GM23338 (cell line): ENCODE measurements at regions not wholly inside any gene's neighbourhood (a gene's known extent, or its start where the extent isn't known, plus 50 kb on each side); places are given as distances from the start of the nearest gene placed in this dataset.

Experiments
- ATAC-seq: fragments of 200-7000 bp; cut with Tn5 transposase; 3 replicates; pipeline ENCODE4 v1.9.1; 2020
- DNase-seq: peaks from one replicate; pipeline ENCODE4 v3.0.0-alpha.2; 2015; ENCODE audit warnings: low spot score
- H2AFZ ChIP-seq: fragments of 200-600 bp; sonication (generic); 2 replicates; pipeline ENCODE4 v1.8.0; 2016; ENCODE audit warnings: antibody characterized with exemption, mild to moderate bottlenecking, moderate library complexity
- H3F3A ChIP-seq: fragments of 200-600 bp; sonication (generic); replicated peaks from 2 replicates; pipeline ENCODE4 v1.8.0; 2017; ENCODE audit warnings: antibody characterized with exemption, mixed run types, low read depth
- H3K27ac ChIP-seq: fragments of 200-600 bp; sonication (generic); 2 replicates; pipeline ENCODE4 v1.6.1; 2016; ENCODE audit warnings: low read depth
- H3K27me3 ChIP-seq: fragments of 200-600 bp; sonication (generic); 2 replicates; pipeline ENCODE4 v1.8.0; 2016; ENCODE audit warnings: mild to moderate bottlenecking, mixed run types, moderate library complexity; ENCODE audit not compliant: insufficient read depth
- H3K36me3 ChIP-seq: fragments of 200-600 bp; sonication (generic); 2 replicates; pipeline ENCODE4 v1.8.0; 2016; ENCODE audit warnings: mild to moderate bottlenecking; ENCODE audit not compliant: insufficient read depth
- H3K4me1 ChIP-seq: fragments of 200-600 bp; sonication (generic); 2 replicates; pipeline ENCODE4 v1.8.0; 2016; ENCODE audit warnings: mild to moderate bottlenecking, moderate library complexity; ENCODE audit not compliant: insufficient read depth
- H3K4me2 ChIP-seq: fragments of 200-600 bp; sonication (generic); 2 replicates; pipeline ENCODE4 v1.7.1; 2017; ENCODE audit warnings: mixed run types
- H3K4me3 ChIP-seq: fragments of 200-600 bp; sonication (generic); 2 replicates; pipeline ENCODE4 v1.6.1; 2016; ENCODE audit warnings: mixed run types
- H3K79me2 ChIP-seq: fragments of 200-600 bp; sonication (generic); replicated peaks from 2 replicates; pipeline ENCODE4 v1.8.0; 2017; ENCODE audit warnings: mild to moderate bottlenecking; ENCODE audit not compliant: insufficient read depth
- H3K9me2 ChIP-seq: fragments of 200-600 bp; sonication (generic); 2 replicates; pipeline ENCODE4 v1.8.0; 2017; ENCODE audit not compliant: insufficient read depth
- H4K20me1 ChIP-seq: fragments of 200-600 bp; sonication (generic); replicated peaks from 2 replicates; pipeline ENCODE4 v1.8.0; 2017; ENCODE audit warnings: mild to moderate bottlenecking; ENCODE audit not compliant: insufficient read depth
- H3K27ac Mint-ChIP-seq: 2 replicates; pipeline ENCODE4 v1.8.0; 2020; ENCODE audit warnings: inconsistent platforms, mild to moderate bottlenecking, moderate library complexity, mixed read lengths
- H3K27me3 Mint-ChIP-seq: 3 replicates; pipeline ENCODE4 v1.8.0; 2022; ENCODE audit warnings: low read depth, mild to moderate bottlenecking, moderate library complexity, mixed read lengths, inconsistent platforms; ENCODE audit not compliant: insufficient read depth, poor library complexity
- H3K36me3 Mint-ChIP-seq: 3 replicates; pipeline ENCODE4 v1.8.0; 2021; ENCODE audit warnings: low read depth, mild to moderate bottlenecking, inconsistent platforms, moderate library complexity, mixed read lengths
- H3K4me1 Mint-ChIP-seq: 3 replicates; pipeline ENCODE4 v1.8.0; 2020; ENCODE audit warnings: mild to moderate bottlenecking, inconsistent platforms, mixed read lengths
- H3K4me3 Mint-ChIP-seq: 3 replicates; pipeline ENCODE4 v1.8.0; 2021; ENCODE audit warnings: moderate library complexity, mild to moderate bottlenecking, inconsistent platforms, mixed read lengths
- H3K9me3 Mint-ChIP-seq: 3 replicates; pipeline ENCODE4 v1.8.0; 2020; ENCODE audit warnings: moderate library complexity, mild to moderate bottlenecking, inconsistent platforms, mixed read lengths
- CREB1 ChIP-seq: fragments of 250-450 bp; sonication (Bioruptor Pico); IDR thresholded peaks from 2 replicates; pipeline ENCODE4 v1.5.0; 2020; ENCODE audit warnings: low read depth, mild to moderate bottlenecking, moderate library complexity
- EZH2 ChIP-seq: fragments of 200-600 bp; sonication (generic); IDR thresholded peaks from one replicate; pipeline ENCODE4 v1.8.0; 2017; ENCODE audit warnings: antibody characterized with exemption, mild to moderate bottlenecking, low read depth; ENCODE audit not compliant: unreplicated experiment
- EZH2phosphoT487 ChIP-seq: fragments of 200-600 bp; sonication (generic); IDR thresholded peaks from one replicate; pipeline ENCODE4 v1.8.1; 2018; ENCODE audit warnings: antibody characterized with exemption; ENCODE audit not compliant: unreplicated experiment
- JUNB ChIP-seq: IDR thresholded peaks from one replicate; pipeline ENCODE4 v1.6.1; 2016; ENCODE audit warnings: antibody characterized with exemption; ENCODE audit not compliant: unreplicated experiment
- NANOG ChIP-seq: IDR thresholded peaks from 2 replicates; pipeline ENCODE4 v1.6.1; 2016; ENCODE audit warnings: antibody characterized with exemption, borderline replicate concordance
- POLR2AphosphoS5 ChIP-seq: IDR thresholded peaks from 2 replicates; pipeline ENCODE4 v1.6.1; 2016; ENCODE audit warnings: antibody characterized with exemption, low read depth
- STAT1 ChIP-seq: IDR thresholded peaks from one replicate; pipeline ENCODE4 v1.6.1; 2016; ENCODE audit warnings: antibody characterized with exemption; ENCODE audit not compliant: unreplicated experiment
- ZNF114 ChIP-seq: fragments of 250-450 bp; sonication (Bioruptor Pico); IDR thresholded peaks from 2 replicates; pipeline ENCODE4 v1.5.0; 2020; ENCODE audit warnings: mild to moderate bottlenecking, moderate library complexity
- ZNF331 ChIP-seq: fragments of 250-450 bp; sonication (Bioruptor Pico); IDR thresholded peaks from 2 replicates; pipeline ENCODE4 v1.5.0; 2020; ENCODE audit warnings: low read depth, mild to moderate bottlenecking, moderate library complexity
- TF ChIP-seq, protein P1 (sequence below): IDR thresholded peaks from one replicate; pipeline ENCODE4 v1.6.1; 2018; ENCODE audit warnings: antibody characterized with exemption; ENCODE audit not compliant: unreplicated experiment
- TF ChIP-seq, protein P2 (sequence below): fragments of 250-450 bp; sonication (Bioruptor Pico); IDR thresholded peaks from 2 replicates; pipeline ENCODE4 v1.5.0; 2020; ENCODE audit warnings: mild to moderate bottlenecking, moderate library complexity
- TF ChIP-seq, protein P3 (sequence below), 2 experiments: fragments of 200-600 bp in 1 of 2; sonication (generic) in 1 of 2; conservative IDR thresholded peaks; 2 replicates each; pipeline versions ENCODE4 v1.5.1 to v1.6.1; 2016 to 2017; ENCODE audit warnings: antibody characterized with exemption in 2 of 2, low read depth in 2 of 2, mild to moderate bottlenecking in 2 of 2, moderate library complexity in 1 of 2
- TF ChIP-seq, protein P4 (sequence below): IDR thresholded peaks from 2 replicates; pipeline ENCODE4 v1.6.1; 2016; ENCODE audit warnings: antibody characterized with exemption

DNA sequence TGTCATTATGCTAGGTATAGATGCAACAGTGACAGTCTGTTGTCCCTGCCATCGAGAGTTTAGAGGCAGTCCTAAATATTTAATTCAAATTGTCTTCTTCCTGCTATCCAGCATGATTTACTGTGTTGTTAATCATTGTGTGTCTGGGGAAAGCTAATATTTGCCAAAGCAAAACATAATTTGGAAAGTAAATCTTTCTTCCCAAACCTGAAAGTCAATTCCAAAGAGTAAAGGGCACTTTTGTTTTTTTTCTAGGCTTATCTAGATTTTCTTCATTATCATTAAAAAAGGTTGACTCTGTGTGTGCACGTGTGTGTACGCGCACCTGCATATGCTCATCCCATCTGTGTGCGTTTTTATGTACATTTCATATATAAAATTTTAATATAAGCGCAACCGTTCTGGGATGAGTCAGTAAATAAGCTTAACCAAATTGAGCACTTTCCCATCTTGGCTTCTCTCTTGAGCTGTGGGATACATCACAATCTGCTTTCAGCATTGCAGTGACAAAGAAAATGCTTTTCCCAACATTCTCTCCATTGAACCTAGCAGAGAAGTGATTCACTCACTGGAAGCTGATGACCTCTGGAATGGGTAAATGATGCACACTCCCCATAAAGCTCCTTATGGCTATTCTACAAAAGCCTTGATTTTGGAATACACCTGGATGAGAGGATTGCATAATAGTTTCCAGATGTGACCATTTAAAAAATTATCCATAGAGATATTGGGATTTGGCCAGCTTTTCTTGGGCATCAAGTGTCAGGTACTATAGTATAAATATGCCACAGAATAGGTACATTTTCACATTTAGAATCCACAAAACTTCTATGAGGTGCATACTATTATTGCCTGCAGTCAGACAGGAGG is 488.4 kb downstream of the ADCYAP1 start:
- Histone ChIP-seq H2AFZ (no peak overlapping the region), H3K4me3 (no peak overlapping the region), H4K20me1 (no peaks in the 10 kb centered on the region), H3K4me2 (no peak overlapping the region), H3F3A (no peaks in the 10 kb centered on the region), H3K27ac (no peak overlapping the region), H3K4me1 (no peaks in the 10 kb centered on the region), H3K79me2 (no peaks in the 10 kb centered on the region), H3K36me3 (no peaks in the 10 kb centered on the region), H3K27me3 (no peaks in the 10 kb centered on the region), H3K9me2 (no peaks in the 10 kb centered on the region)
- H3K27ac Mint-ChIP-seq, result no peak overlapping the region
- DNase-seq (no peak), ATAC-seq (no peak)
- peaks cover 1% of the 10 kb centered on the region; the same call in 1 of the 3 replicates for H3K36me3 Mint-ChIP-seq
- H3K4me1 Mint-ChIP-seq, result peaks cover 4% of the 10 kb centered on the region; the same call in 1 of the 3 replicates
- H3K27me3 Mint-ChIP-seq, result no peaks in the 10 kb centered on the region
- TF ChIP-seq EZH2phosphoT487, result no peak
- TF ChIP-seq ZNF114 (CRISPR knock-in tag), result no peak
- TF ChIP-seq, protein P1, sequence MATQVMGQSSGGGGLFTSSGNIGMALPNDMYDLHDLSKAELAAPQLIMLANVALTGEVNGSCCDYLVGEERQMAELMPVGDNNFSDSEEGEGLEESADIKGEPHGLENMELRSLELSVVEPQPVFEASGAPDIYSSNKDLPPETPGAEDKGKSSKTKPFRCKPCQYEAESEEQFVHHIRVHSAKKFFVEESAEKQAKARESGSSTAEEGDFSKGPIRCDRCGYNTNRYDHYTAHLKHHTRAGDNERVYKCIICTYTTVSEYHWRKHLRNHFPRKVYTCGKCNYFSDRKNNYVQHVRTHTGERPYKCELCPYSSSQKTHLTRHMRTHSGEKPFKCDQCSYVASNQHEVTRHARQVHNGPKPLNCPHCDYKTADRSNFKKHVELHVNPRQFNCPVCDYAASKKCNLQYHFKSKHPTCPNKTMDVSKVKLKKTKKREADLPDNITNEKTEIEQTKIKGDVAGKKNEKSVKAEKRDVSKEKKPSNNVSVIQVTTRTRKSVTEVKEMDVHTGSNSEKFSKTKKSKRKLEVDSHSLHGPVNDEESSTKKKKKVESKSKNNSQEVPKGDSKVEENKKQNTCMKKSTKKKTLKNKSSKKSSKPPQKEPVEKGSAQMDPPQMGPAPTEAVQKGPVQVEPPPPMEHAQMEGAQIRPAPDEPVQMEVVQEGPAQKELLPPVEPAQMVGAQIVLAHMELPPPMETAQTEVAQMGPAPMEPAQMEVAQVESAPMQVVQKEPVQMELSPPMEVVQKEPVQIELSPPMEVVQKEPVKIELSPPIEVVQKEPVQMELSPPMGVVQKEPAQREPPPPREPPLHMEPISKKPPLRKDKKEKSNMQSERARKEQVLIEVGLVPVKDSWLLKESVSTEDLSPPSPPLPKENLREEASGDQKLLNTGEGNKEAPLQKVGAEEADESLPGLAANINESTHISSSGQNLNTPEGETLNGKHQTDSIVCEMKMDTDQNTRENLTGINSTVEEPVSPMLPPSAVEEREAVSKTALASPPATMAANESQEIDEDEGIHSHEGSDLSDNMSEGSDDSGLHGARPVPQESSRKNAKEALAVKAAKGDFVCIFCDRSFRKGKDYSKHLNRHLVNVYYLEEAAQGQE, result no peak
- no peak for TF ChIP-seq NANOG
- no peak for TF ChIP-seq EZH2
- no peak for TF ChIP-seq POLR2AphosphoS5
- TF ChIP-seq, protein P2, sequence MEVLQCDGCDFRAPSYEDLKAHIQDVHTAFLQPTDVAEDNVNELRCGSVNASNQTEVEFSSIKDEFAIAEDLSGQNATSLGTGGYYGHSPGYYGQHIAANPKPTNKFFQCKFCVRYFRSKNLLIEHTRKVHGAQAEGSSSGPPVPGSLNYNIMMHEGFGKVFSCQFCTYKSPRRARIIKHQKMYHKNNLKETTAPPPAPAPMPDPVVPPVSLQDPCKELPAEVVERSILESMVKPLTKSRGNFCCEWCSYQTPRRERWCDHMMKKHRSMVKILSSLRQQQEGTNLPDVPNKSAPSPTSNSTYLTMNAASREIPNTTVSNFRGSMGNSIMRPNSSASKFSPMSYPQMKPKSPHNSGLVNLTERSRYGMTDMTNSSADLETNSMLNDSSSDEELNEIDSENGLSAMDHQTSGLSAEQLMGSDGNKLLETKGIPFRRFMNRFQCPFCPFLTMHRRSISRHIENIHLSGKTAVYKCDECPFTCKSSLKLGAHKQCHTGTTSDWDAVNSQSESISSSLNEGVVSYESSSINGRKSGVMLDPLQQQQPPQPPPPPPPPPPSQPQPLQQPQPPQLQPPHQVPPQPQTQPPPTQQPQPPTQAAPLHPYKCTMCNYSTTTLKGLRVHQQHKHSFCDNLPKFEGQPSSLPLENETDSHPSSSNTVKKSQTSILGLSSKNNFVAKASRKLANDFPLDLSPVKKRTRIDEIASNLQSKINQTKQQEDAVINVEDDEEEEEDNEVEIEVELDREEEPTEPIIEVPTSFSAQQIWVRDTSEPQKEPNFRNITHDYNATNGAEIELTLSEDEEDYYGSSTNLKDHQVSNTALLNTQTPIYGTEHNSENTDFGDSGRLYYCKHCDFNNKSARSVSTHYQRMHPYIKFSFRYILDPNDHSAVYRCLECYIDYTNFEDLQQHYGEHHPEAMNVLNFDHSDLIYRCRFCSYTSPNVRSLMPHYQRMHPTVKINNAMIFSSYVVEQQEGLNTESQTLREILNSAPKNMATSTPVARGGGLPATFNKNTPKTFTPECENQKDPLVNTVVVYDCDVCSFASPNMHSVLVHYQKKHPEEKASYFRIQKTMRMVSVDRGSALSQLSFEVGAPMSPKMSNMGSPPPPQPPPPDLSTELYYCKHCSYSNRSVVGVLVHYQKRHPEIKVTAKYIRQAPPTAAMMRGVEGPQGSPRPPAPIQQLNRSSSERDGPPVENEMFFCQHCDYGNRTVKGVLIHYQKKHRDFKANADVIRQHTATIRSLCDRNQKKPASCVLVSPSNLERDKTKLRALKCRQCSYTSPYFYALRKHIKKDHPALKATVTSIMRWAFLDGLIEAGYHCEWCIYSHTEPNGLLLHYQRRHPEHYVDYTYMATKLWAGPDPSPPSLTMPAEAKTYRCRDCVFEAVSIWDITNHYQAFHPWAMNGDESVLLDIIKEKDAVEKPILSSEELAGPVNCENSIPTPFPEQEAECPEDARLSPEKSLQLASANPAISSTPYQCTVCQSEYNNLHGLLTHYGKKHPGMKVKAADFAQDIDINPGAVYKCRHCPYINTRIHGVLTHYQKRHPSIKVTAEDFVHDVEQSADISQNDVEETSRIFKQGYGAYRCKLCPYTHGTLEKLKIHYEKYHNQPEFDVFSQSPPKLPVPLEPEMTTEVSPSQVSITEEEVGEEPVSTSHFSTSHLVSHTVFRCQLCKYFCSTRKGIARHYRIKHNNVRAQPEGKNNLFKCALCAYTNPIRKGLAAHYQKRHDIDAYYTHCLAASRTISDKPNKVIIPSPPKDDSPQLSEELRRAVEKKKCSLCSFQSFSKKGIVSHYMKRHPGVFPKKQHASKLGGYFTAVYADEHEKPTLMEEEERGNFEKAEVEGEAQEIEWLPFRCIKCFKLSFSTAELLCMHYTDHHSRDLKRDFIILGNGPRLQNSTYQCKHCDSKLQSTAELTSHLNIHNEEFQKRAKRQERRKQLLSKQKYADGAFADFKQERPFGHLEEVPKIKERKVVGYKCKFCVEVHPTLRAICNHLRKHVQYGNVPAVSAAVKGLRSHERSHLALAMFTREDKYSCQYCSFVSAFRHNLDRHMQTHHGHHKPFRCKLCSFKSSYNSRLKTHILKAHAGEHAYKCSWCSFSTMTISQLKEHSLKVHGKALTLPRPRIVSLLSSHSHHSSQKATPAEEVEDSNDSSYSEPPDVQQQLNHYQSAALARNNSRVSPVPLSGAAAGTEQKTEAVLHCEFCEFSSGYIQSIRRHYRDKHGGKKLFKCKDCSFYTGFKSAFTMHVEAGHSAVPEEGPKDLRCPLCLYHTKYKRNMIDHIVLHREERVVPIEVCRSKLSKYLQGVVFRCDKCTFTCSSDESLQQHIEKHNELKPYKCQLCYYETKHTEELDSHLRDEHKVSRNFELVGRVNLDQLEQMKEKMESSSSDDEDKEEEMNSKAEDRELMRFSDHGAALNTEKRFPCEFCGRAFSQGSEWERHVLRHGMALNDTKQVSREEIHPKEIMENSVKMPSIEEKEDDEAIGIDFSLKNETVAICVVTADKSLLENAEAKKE (CRISPR knock-in tag), result no peak
- no peak for TF ChIP-seq STAT1
- no peak for TF ChIP-seq JUNB
- TF ChIP-seq, protein P3, sequence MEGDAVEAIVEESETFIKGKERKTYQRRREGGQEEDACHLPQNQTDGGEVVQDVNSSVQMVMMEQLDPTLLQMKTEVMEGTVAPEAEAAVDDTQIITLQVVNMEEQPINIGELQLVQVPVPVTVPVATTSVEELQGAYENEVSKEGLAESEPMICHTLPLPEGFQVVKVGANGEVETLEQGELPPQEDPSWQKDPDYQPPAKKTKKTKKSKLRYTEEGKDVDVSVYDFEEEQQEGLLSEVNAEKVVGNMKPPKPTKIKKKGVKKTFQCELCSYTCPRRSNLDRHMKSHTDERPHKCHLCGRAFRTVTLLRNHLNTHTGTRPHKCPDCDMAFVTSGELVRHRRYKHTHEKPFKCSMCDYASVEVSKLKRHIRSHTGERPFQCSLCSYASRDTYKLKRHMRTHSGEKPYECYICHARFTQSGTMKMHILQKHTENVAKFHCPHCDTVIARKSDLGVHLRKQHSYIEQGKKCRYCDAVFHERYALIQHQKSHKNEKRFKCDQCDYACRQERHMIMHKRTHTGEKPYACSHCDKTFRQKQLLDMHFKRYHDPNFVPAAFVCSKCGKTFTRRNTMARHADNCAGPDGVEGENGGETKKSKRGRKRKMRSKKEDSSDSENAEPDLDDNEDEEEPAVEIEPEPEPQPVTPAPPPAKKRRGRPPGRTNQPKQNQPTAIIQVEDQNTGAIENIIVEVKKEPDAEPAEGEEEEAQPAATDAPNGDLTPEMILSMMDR (conservative IDR thresholded peaks at IDR 0.05; ENCODE audit: low read depth in 2 of 2), result no peak
- no peak for TF ChIP-seq CREB1
- TF ChIP-seq ZNF331 (CRISPR knock-in tag), result no peak
- TF ChIP-seq, protein P4, sequence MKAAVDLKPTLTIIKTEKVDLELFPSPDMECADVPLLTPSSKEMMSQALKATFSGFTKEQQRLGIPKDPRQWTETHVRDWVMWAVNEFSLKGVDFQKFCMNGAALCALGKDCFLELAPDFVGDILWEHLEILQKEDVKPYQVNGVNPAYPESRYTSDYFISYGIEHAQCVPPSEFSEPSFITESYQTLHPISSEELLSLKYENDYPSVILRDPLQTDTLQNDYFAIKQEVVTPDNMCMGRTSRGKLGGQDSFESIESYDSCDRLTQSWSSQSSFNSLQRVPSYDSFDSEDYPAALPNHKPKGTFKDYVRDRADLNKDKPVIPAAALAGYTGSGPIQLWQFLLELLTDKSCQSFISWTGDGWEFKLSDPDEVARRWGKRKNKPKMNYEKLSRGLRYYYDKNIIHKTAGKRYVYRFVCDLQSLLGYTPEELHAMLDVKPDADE, result no peak
- 0 out of 3 replicates have a peak, but pooled peaks cover under 1% of the 10 kb centered on the region for H3K9me3 Mint-ChIP-seq
- H3K4me3 Mint-ChIP-seq, result no peak overlapping the region
